ENCODE measurements at regions not wholly inside any gene's neighbourhood (a gene's known extent, or its start where the extent isn't known, plus 50 kb on each side); places are given as distances from the start of the nearest gene placed in this dataset.

- H3K4ac ChIP-seq (replicated peaks; ENCODE audit: insufficient read length, low read depth, low read length): no peak overlapping the region
- no peak overlapping the region for H3K4me2 ChIP-seq (ENCODE audit: insufficient read depth in 1 of 2, low read depth in 2 of 2, low read length in 2 of 2)
- H3K27me3 ChIP-seq (replicated peaks in 1 of 4; ENCODE audit: control insufficient read depth in 3 of 4, extremely low read depth in 1 of 4, insufficient read depth in 3 of 4, low read length in 3 of 4): no peaks in the 10 kb centered on the region
- no peak overlapping the region for H3K18ac ChIP-seq (ENCODE audit: extremely low read depth, low read length)
- no peak overlapping the region for H4K5ac ChIP-seq (ENCODE audit: insufficient read length, low read depth, low read length)
- no peak overlapping the region for H2AFZ ChIP-seq (ENCODE audit: low read length)
- no peaks in the 10 kb centered on the region for H3K9me3 ChIP-seq (ENCODE audit: insufficient read depth in 2 of 2, low read depth in 1 of 2, low read length in 1 of 2)
- no peak overlapping the region for H2BK20ac ChIP-seq (ENCODE audit: low read length)
- no peaks in the 10 kb centered on the region for H3K4me1 ChIP-seq (replicated peaks in 1 of 4; ENCODE audit: control insufficient read depth in 3 of 4, insufficient read depth in 4 of 4, low read length in 3 of 4)
- H2AK5ac ChIP-seq (ENCODE audit: low read depth, low read length): no peak overlapping the region
- no peak for FAIRE-seq
- TF ChIP-seq SP1 (IDR thresholded peaks at IDR 0.05; ENCODE audit: low read depth, low read length): no peak
- TF ChIP-seq SIRT6 (IDR thresholded peaks at IDR 0.05; ENCODE audit: low read length): no peak
- no peak for TF ChIP-seq SAP30 (IDR thresholded peaks at IDR 0.05; ENCODE audit: insufficient read depth, insufficient replicate concordance, low read length)
- no peaks in the 10 kb centered on the region for H3K79me1 ChIP-seq (ENCODE audit: low read depth, low read length)
- no peak overlapping the region for H3K4me3 ChIP-seq (ENCODE audit: extremely low read depth in 1 of 4, insufficient read depth in 2 of 4, low read depth in 3 of 4, low read length in 4 of 4)
- 82% methylated on average over 5 of the region's 5 CpGs; no CpG with 5 or more reads in 1 of the 2 experiments for WGBS, 2 experiments (ENCODE audit: extremely low coverage in 1 of 2, insufficient coverage in 1 of 2, insufficient read length in 1 of 2, insufficient replicate concordance in 2 of 2, low coverage in 1 of 2, low lambda C conversion rate in 2 of 2, missing lambda C conversion rate in 1 of 2)
- POLR2A ChIA-PET (ENCODE audit: partially characterized antibody): no interaction called here
- H4K8ac ChIP-seq (ENCODE audit: extremely low read depth, insufficient read depth, low read length): no peak overlapping the region
- H3K9ac ChIP-seq (replicated peaks in 1 of 4; ENCODE audit: extremely low read depth in 1 of 4, low read depth in 3 of 4, low read length in 3 of 4): no peak overlapping the region
- CTCF ChIA-PET (ENCODE audit: partially characterized antibody): interaction anchor here (1.1 kb wide), 1 partner anchor 104 kb away, joined by 3 read pairs; no protein-coding TSS in a partner anchor
- H3K14ac ChIP-seq (ENCODE audit: insufficient read length): no peak overlapping the region
- H3K23ac ChIP-seq (ENCODE audit: insufficient read length): no peak overlapping the region
- no peaks in the 10 kb centered on the region for H3K36me3 ChIP-seq (ENCODE audit: control insufficient read depth in 2 of 4, insufficient read depth in 4 of 4, low read length in 3 of 4)
- no peak for DNase-seq (ENCODE audit: low read depth in 1 of 2, low spot score in 2 of 2)
- H2BK120ac ChIP-seq (replicated peaks; ENCODE audit: low read depth, low read length): no peak overlapping the region
- H4K20me1 ChIP-seq (replicated peaks in 1 of 2; ENCODE audit: control insufficient read depth in 1 of 2, insufficient read depth in 2 of 2, low read length in 2 of 2): no peaks in the 10 kb centered on the region
- no peak overlapping the region for H2BK15ac ChIP-seq (ENCODE audit: low read length)
- no peaks in the 10 kb centered on the region for H3K79me2 ChIP-seq (ENCODE audit: control insufficient read depth in 1 of 2, insufficient read depth in 2 of 2, low read length in 2 of 2)
- H4K91ac ChIP-seq (replicated peaks; ENCODE audit: insufficient read length, low read length): no peak overlapping the region
- H3K56ac ChIP-seq (replicated peaks; ENCODE audit: insufficient read length, low read depth, low read length): no peak overlapping the region
- H3K27ac ChIP-seq (ENCODE audit: low read depth, low read length): no peak overlapping the region
- no peaks in the 10 kb centered on the region for H3K23me2 ChIP-seq (ENCODE audit: low read depth, low read length)
- no peak overlapping the region for H2BK12ac ChIP-seq (ENCODE audit: low read depth, low read length)
- no peak overlapping the region for H2BK5ac ChIP-seq (ENCODE audit: low read depth, low read length)
Observed at GRCh38 chr11:112367895-112368294, 107.2 kb upstream of the PLET1 start.

All from H1 (cell line).